ENCODE measurements at regions not wholly inside any gene's neighbourhood (a gene's known extent, or its start where the extent isn't known, plus 50 kb on each side); places are given as distances from the start of the nearest gene placed in this dataset.

GRCh38 chr5:81908044-81908443 is 63.8 kb upstream of the ATG10 start:
- TF ChIP-seq CTCF (IDR thresholded peaks at IDR 0.05): no peak
- TF ChIP-seq POLR2A (IDR thresholded peaks at IDR 0.05): no peak
